ENCODE measurements at regions not wholly inside any gene's neighbourhood (a gene's known extent, or its start where the extent isn't known, plus 50 kb on each side); places are given as distances from the start of the nearest gene placed in this dataset.

DNA sequence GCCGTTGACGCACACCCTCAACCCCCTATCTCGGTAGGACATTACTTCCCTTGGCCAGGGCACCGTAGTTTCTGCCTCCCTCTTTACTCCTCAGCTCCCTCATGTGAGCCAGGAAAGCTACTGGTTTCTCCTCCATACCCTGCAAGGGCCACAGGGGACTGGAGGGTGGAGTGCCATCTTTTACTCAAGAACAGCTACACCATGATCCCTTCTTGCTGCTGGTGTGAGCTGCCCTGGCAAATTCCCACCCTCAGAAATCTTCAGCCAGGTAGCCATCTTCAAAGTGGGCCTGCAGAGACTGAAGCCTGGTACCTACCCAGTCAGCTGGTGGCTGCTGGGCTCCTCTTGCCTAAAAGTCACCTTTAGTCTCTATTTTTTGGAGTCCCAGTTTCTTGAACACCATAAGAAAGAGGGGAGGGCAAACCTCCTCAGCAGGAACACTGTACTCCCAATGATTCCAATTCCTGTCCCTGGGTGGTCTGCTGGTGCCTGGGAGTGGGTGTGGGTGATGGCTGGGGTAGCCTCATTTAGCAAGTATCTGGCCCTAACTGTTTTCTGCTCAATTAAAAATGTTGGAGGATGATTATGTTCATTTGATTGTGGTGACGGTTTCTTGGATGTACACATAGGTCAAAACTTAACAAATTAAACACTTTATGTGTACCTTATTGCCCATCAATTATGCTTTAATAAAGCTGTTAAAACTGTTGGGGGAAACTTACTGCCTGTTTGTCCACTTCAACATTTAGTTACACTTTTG lies 105.0 kb upstream of the NPY start:
- DNase-seq (ENCODE audit: low read depth in 4 of 4, low spot score in 2 of 4) = no peak

DNA sequence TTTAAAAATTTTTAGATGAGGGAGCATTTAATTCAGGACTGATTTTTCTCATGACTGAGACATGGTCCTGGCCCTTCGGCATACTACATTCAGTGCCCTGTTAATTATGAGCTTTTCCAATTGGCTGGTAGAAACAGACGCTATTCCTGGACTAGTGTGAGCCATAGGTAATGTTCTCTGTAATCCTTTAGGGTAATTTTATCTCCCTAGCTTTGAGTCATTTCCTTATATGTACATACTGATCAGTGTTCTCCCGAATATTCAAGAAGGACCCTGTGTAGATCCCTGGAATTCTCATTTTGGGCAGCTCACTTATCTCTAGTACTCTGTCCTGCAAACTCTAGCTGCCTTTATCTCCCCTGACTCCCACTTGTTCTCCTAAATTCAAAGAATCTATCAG lies 92.6 kb upstream of the NPY start:
- DNase-seq (ENCODE audit: low read depth in 4 of 4, low spot score in 2 of 4) = no peak

DNA sequence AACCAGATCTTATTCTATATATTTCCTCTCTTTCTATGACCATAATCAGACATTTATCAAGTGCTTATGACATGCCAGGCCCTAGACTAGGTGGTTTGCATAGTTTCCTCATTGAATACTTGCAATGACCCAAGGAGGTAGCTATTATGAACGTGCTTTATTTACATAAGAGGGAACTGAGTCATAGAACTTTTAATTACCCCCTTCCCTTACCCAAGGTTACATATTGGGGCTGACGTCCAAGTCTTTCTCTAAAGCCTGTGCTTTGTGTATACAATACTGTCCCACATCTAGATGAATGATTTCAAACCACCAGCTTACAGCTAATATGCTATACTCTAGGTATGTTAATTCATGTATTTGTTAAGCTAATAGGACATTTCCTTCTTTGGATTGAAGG lies 91.9 kb upstream of the NPY start:
- no peak for DNase-seq (ENCODE audit: low read depth in 4 of 4, low spot score in 2 of 4)

GRCh38 chr7:24192691-24193090 lies 91.3 kb upstream of the NPY start:
- DNase-seq (ENCODE audit: low read depth in 4 of 4, low spot score in 2 of 4) = no peak

DNA sequence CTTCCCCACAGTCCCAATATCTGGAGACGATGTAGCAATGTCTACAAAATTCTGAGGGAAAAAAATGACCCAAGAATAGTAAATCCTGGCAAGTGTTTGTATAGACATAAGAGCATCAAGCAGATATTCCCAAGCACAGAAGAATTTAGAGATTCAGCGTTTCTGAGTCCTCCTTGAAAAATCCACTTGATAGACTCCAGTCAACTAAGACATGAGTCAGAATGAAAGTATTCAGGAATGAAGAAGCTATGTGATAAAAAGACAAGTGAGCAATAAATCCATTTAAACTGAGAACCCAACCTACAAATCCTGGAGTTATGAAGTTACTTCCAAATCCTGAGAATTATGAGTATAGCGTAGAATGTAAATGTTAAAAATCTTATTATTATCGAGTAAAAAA lies 86.1 kb upstream of the NPY start:
- no peak for DNase-seq (ENCODE audit: low read depth in 4 of 4, low spot score in 2 of 4)

- DNase-seq (ENCODE audit: low read depth in 4 of 4, low spot score in 2 of 4) = no peak
Observed at GRCh38 chr7:24199978-24200377, 84.0 kb upstream of the NPY start.

DNA sequence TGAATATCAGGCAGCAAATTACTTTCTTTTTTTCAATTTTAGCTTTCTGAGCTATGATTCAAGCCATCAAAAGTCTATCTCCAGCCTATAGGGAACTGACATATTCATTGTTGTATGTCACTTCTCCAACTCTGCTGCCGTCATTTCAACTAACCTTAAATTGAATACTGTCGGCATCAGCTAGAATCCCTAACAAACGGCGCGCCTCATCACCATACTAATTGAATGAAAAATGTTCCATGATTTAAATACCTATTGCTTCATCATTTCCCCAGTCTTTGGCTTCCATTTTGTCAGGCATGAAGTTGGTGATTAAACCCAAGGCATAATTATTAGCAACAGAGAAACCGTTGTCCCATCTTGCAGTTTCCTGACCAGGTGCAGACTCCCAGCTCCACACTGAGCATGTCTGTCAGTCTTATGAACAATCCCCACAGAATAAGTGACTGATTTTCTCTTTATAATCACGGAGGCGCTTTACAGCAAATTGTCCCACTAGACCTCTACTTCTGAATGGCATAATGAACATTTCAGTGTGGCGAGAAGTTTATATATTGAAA lies 83.5 kb upstream of the NPY start:
- DNase-seq (ENCODE audit: low read depth in 4 of 4, low spot score in 2 of 4) = no peak

- DNase-seq (ENCODE audit: low read depth in 4 of 4, low spot score in 2 of 4) = no peak
Observed at GRCh38 chr7:24201226-24201625, 82.8 kb upstream of the NPY start.

- no peak for DNase-seq (ENCODE audit: low read depth in 4 of 4, low spot score in 2 of 4)
Observed at GRCh38 chr7:24212073-24212472, 71.9 kb upstream of the NPY start.

DNA sequence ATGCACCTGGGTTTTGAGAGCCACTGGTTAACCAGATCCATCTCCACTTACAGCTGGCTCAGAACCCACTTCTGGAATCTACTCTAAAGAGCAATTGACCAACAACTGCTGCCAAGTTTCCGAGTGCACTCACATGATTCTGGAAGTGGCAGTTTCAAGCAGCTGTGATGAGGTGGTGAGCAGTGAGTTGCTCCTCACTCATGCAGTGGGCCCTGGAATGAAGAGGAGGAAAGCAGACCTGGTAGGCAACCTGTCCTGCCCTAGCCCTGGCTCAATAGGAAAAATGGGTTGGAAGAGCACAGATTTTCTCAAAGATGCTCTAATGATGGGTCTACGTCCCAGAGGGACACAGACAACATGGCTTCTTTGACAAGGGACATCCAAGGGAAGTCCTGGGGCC lies 70.7 kb upstream of the NPY start:
- DNase-seq (ENCODE audit: low read depth in 4 of 4, low spot score in 2 of 4) = no peak

DNA sequence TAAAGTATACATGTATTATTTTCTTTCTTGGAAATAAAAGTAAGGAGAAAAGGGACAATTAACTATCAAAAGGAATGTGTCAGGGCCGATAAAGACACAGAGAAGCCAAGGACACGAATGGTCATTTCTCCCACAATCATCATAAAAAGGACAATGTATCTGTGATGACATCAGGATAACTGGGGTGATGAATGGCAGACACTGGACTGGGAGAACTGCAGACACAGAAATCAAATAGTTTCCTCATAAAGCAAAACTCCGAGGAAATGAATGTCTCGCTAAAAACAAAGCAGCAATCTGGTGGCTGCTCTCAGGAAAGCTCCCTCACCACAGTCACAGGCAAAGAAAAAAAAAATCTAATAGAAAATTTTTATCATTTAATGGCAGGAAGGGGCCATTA lies 69.3 kb upstream of the NPY start:
- DNase-seq (ENCODE audit: low read depth in 4 of 4, low spot score in 2 of 4) = no peak

DNA sequence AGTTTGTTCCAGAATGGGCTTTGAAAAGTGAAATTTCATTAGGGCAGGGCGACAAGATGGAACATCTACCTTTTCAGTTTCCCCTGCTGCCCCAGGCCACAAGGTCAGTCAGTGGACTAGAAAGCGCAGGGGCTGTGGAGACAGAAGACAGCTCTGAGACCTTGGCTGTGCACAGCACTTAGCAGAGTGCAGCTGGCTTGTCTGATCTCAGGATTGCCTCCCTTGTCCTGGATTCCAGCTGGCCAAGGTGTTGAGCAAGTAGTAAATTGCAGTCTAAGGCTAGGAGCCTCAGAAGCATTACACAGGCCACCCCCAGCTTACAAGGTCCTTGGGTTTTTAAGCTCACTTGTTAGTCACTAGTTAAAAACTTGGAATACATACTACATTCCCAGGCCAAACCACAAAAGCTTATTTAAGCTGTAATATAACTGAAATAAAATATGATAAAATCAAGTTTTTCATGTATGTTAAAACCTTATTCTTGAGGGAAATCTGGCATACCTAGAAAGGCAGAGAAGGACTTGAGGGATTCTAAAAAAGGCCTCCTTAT lies 67.3 kb upstream of the NPY start:
- no peak for DNase-seq (ENCODE audit: low read depth in 4 of 4, low spot score in 2 of 4)

DNA sequence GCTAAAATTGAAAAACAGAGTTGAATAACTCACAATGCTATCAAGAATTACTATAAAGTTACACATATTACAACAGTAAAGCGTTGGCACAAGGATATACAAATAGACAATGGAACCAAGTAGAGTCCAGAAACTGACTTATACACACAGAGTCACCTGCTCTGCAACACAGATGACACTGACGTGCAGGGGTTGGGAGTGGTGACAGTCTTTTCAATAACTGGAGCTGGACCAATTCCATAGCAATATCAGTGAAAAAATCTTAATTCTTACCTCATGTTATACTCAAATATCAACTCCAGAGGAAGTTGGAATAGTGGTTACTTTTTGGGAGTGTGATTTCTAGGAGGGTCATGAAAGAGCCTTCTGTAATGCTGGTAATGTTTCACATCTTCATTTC lies 62.5 kb upstream of the NPY start:
- DNase-seq (ENCODE audit: low read depth in 4 of 4, low spot score in 2 of 4) = no peak

DNA sequence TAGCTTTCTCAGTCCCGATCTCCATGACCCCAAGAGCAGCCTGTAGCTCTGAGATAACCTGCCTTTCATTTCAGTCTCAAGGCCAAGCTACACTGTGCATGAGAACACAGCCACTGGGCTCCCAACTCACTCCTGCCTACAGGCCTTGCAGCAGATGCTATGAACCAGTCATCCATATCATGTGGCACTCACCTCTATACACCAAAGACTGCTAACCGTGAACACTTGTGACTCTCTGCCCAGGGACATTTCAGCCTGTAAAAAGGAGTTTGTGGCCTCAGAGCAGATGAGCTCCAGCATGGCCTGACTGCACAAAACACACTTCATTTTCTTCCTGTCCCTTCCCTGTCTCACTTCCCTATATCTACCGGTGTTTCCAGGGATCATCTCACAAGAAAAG lies 56.9 kb upstream of the NPY start:
- no peak for DNase-seq (ENCODE audit: low read depth in 4 of 4, low spot score in 2 of 4)

DNA sequence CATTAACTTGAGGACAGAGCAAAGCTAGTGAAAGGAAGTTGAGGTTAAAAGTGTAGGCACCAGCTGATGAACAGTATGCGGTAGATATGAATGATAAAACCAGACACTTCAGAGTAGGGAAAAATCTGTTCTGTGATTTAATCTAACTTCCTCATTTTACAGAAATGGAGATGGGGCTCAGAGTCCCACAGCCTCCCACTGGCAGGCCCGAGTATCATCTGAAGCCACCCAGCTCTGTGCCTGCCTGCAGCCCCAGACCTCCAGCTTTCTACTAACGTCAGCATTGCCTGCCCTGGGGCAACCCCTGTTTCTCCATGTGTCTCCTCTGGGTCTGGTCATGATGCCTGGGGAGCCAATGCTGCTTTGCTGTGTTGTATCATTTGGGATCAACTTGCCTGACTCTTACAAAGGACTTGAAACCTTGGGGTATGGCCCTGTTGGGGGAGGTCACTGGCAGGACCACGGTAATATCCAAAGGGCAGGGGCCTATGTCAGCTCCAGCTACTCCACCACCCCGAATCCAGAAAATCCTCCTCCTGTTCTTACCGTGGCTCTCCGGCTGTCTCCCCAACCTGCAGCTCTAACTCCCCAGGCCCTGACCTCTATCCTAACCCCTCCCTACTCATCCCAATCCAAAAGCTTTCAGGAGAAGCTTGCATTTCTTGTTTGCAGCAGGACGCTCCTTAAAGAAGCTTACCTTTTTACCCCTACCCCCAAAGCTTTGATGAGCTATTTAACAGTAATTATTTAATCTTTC lies 56.2 kb upstream of the NPY start:
- DNase-seq (ENCODE audit: low read depth in 4 of 4, low spot score in 2 of 4) = no peak

DNA sequence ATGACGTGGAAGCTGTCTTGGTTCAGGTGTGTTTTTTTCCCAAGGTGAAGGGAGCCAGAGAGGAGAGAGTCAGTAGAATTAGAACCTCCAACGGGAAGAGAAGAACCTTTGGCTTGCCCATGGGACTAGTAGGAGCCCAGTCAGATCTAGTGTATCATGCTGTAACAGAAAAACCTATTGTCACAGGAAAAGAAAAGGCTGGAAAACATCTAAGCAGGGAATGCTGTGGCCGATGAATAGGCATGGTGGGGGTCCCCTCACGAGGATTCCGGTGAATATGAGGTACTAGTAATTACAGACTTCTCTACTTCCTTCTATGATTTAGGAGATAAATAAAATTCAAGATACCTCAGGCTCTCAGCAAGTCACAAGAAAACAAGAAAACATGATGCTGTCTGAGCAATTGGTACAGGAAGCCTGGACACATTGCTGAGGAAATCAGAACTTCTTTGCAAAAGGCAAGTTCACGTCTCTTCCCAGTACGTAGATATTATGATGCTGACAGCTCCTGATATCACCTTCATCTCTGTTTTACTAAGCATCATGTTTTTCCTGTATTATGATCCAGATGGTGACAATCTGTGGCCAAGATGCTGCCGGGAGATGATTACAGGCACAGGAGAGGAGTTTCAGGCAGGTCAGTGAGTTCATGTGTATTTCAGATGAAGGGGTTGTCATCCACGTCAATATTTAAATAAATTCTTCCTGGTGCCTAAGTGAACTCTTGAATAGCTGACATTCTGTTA lies 54.3 kb upstream of the NPY start:
- DNase-seq (ENCODE audit: low read depth in 4 of 4, low spot score in 2 of 4) = no peak

DNA sequence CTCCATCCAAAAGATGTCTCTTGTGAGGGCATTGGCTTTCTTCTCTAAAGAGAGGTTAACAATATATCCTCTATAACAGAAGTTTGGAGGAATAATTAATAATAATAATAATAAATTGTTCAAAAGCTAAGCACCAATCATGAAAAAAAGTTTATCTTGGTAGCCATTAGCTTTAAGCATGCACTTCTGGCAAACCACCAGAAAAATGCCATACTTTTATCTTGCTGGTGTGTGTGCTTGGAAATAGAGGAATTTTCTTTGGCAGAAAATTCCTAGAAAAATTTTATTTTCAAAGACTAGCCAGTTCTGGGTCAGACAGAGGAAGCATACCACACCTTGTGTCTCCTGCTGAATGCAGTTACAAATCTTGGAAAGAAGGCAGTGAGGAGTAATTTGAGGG lies 52.5 kb upstream of the NPY start:
- DNase-seq (ENCODE audit: low read depth in 4 of 4, low spot score in 2 of 4) = no peak

DNA sequence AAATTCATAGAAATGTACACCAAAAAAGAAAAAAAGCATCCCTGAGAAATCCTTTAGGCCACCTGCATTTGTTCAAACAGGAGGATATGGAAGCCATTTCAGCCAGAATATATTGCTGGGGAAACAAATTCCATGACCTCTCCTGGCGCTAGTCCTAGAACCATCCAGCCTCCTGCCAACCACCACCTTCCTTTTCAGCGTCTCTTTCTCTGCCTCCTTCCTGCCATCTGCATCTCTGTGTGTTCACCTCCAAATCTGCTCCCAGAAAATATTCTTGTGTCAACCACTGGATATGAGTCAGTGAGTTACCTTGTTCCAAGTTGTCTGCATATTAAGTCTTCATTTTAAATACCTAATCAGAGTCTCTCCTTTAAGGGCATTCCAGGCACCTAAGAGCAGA lies 50.6 kb upstream of the NPY start:
- DNase-seq (ENCODE audit: low read depth in 4 of 4, low spot score in 2 of 4) = no peak

All from left renal cortex interstitium (tissue), 4 donors.